H4 (cell line): ENCODE measurements at regions not wholly inside any gene's neighbourhood (a gene's known extent, or its start where the extent isn't known, plus 50 kb on each side); places are given as distances from the start of the nearest gene placed in this dataset.

ENCODE experiments used
- DNase-seq: peaks from one replicate; pipeline ENCODE4 v3.0.0-alpha.2; 2015; ENCODE audit warnings: low spot score

DNA sequence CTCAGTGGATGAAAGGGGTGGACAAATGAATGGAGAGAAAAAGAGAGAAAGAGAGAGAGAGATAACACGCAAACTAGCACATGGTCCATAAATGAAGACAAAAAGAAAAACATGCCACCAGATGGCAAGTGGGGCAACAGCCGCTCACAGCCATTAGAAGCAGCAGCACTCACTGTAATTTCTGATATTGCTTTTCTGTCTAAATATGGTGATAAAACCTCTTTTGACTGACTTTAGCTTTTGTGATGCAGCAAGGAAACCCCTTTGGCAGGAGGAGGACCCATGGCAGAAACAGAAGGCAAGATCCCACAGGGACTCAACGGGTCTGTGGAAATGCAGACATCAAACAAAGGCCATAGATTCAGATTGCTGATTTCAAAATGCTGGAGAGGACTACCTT lies 88.0 kb upstream of the CDH20 start:
- no peak for DNase-seq

DNA sequence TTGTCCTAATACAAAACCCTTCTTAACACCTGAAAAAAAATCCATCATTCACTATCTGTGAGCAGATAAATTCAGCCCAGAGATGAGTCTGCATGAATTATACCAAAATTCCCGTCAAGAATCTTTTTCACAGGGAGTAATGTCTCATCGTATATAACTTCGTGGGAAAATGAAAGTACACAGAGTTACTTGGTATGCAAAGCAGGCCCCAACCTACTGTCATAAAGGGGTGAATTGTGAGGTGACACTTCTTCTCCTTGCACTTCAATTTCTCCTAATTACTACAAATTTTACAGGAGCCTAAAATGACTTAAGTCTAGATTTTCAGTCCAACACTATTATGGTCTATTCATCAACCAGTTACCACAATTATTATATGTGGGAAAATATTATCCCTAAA lies 84.6 kb upstream of the CDH20 start:
- no peak for DNase-seq

DNA sequence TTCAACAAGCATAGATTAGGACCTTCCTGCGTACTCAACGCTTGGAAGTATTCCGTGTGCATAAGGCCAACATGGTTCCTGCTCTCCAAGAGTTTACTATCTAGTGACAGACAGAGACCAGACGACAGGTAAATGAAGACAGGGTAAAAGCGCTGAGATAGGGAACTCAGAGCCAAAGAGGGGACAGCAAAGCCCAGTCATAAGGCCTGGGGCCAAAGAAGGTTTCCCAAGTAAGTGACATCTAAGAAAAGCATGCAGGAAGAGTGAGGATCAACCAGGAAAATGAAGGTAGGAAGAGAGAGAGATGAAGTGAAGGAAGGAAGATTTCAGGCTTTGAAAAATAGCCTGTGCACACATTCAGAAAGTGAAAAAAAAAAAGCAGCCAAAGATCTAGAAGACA lies 76.9 kb upstream of the CDH20 start:
- no peak for DNase-seq

DNA sequence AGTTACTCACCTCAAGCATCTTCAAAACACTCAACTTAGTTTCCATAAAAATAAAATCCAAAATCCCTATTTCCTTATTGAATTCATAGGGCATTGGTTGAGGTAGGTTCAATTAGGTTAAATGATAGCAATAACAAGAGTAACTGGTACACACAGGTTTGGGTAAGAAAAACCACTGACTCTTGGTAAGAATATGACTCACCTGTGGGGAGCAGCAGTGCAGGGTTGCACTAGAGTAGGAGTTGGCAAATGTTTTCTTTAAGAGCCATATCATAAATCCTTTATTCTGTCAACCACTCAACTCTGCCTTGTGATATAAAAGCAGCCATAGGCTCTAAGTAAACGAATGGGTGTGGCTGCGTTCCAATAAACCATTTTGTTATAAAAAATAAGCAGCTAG lies 71.4 kb upstream of the CDH20 start:
- no peak for DNase-seq

DNA sequence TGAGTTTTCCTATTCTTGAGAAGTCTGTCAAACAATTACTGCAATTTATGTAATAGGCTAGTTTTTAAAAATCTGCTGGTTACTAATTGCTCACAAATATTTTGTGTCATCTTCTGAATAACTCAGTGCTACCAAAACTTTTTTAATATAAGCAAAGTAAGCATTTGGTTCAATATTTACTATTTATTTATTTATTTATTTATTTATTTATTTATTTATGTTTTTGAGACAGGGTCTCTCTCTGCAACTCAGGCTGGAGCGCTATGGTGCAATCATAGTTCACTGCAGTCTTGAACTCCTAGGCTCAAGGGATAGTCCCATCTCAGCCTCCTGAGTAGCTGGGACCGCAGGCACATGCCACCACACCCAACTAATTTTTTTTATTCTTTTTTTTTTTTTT lies 60.4 kb upstream of the CDH20 start:
- no peak for DNase-seq

DNA sequence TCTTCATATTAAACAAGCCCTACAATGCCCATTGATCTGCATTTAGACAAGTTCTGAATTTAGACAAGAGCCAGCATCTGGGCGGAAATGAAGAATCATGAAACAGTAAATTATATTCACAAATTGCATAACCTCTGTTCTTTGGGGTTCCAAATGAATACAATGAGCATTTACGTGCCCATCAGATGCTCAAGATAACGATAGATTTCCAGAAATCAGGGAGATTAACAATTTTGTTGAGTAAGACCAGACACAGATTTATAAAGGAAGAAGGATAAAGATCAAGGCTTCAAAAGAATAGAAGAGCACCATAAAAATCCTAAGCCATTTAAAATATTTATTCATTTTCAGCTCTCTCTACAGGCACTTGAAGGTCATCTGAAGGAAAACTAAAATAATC lies 59.7 kb upstream of the CDH20 start:
- DNase-seq: no peak

DNA sequence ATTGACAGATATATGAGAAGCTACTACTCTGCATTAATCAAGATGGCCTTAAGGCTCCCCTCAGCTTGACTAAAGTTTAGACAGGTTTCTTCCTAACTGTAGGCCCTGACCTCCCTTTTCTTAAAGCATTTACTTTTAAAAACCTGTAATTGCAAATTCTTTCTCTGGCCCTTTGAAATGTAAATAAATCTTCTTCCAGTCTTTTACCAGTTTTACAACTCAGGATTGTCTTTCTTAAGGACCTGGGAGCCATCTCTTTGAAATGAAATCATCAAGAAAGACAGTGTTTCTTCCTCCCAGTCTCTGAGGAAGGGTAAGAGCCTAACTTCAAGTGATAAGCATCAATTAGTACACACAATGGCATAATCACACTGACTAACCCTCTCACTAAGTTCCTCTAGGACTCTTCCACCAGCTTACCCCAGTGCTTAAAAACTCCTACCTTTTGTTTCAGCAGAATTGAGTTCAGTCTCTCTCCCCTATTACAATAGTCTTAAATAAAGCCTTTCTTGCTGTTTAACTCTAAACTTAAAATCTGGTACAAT lies 58.7 kb upstream of the CDH20 start:
- DNase-seq: no peak

DNA sequence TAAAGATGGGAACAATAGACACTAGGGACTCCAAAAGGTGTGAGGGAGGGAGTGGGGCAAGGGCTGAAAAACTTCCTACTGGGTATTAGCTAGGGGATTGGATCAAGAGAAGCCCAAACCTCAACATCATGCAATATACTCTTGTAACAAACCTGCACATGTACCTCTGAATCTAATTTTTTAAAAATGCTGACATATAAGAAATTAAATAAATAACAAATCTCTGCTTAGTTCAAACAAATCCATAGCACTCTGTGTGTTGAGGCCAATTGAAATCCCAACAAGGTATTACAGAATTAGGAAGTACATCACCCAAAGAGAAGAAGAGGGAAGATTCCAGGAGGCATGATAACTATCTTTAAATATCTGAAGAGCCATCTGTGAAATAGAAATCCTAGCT lies 55.4 kb upstream of the CDH20 start:
- DNase-seq: no peak

DNA sequence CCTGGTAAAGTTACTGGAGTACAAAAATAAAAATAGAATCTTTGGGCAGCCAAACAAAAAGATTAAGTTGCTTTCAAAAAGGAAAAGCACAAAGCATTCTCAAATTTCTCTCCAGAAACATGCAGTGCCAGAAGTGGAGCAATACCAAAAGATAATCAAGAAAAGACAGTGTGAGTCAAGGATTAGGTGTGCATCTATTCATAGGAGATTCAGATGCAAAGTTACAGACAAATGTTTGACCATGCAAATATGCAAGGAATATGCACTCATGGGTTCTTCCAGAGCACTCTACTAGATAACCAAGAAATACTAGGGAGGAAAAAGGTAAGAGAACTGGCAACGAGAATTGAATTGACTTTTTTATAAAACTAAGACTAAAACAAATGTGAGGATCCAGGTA lies 51.8 kb upstream of the CDH20 start:
- DNase-seq: no peak

DNA sequence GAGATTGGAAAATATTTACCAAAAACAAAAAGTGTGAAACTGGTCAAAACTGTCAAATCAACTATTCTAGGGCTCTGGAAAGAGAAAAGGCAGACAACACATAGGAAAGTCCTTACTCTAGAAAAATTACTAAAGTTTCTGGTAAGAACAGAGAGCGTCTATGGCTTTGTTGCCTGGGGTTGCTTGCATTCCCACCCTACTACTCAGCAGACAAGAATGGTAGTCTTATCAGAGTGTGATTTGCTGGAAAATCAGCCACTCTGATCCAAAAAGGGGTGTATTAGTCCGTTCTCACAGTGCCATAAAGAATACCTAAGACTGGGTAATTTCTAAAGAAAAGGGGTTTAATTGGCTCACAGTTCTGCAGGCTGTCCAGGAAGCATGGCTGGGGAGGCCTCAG lies 50.3 kb upstream of the CDH20 start:
- no peak for DNase-seq
